Adipocyte (in vitro differentiated cells): ENCODE measurements at regions not wholly inside any gene's neighbourhood (a gene's known extent, or its start where the extent isn't known, plus 50 kb on each side); places are given as distances from the start of the nearest gene placed in this dataset.

Source experiments
- DNase-seq: peaks from one replicate; pipeline ENCODE4 v3.0.0-alpha.2; 2015; ENCODE audit warnings: low read depth
- H3K27me3 ChIP-seq: replicated peaks from 2 replicates; pipeline ENCODE4 v1.7.0; 2013; ENCODE audit warnings: mild to moderate bottlenecking, low read length, moderate library complexity; ENCODE audit not compliant: control insufficient read depth, insufficient read depth
- H3K36me3 ChIP-seq: 2 replicates; pipeline ENCODE4 v1.7.0; 2013; ENCODE audit warnings: low read length, mild to moderate bottlenecking, moderate library complexity; ENCODE audit not compliant: control insufficient read depth, insufficient read depth, severe bottlenecking
- H3K4me1 ChIP-seq: 2 replicates; pipeline ENCODE4 v1.7.0; 2013; ENCODE audit warnings: mild to moderate bottlenecking, low read length, moderate library complexity; ENCODE audit not compliant: control insufficient read depth, insufficient read depth
- H3K4me3 ChIP-seq: 2 replicates; pipeline ENCODE4 v1.7.0; 2013; ENCODE audit warnings: mild to moderate bottlenecking, low read length, moderate library complexity
- H3K9ac ChIP-seq: 2 replicates; pipeline ENCODE4 v1.7.0; 2013; ENCODE audit warnings: mild to moderate bottlenecking, low read length, moderate library complexity
- H3K9me3 ChIP-seq: 2 replicates; pipeline ENCODE4 v1.7.0; 2013; ENCODE audit warnings: mild to moderate bottlenecking, low read length, moderate library complexity; ENCODE audit not compliant: control insufficient read depth

DNA sequence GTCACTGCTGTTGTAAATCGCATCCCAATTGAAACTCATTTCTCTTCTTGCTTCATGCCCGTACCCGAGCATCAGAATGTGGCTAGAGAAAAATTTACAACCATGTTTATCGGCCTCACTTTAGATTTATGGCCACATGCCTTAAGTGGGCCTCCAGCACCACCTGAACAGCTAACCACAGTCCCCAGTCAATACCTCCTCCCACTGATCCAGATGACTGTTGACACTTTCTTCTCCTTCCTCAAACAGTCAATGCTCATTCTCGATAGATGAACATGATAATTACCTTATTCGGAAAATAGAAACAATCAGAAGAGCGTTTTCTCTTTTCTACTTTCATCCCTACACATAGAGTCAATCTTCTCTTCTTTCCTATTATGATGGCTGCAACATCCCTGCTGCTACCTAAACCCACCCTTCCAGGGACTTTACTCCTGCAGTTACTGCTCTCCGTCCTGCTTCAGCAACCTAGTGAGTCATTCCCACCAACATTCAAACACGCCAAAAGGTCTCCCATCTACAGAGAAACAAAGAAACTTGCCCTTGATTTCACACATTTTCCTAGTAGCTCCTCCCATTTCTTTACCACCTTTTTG is 416.3 kb upstream of the MAF start:
- Histone ChIP-seq H3K4me1 (no peaks in the 10 kb centered on the region), H3K27me3 (peaks cover 3% of the 10 kb centered on the region), H3K9ac (no peak overlapping the region), H3K9me3 (no peaks in the 10 kb centered on the region), H3K4me3 (no peak overlapping the region), H3K36me3 (no peaks in the 10 kb centered on the region)
- no peak for DNase-seq

- Histone ChIP-seq H3K9ac (no peak overlapping the region), H3K9me3 (no peaks in the 10 kb centered on the region), H3K4me3 (no peak overlapping the region), H3K27me3 (peaks cover 3% of the 10 kb centered on the region), H3K4me1 (no peaks in the 10 kb centered on the region), H3K36me3 (no peaks in the 10 kb centered on the region)
- DNase-seq = no peak
Measured at GRCh38 chr16:80015566-80015965, 415.0 kb upstream of the MAF start.

- no peak overlapping the region for H3K9ac ChIP-seq
- peak; percentile 13 for DNase-seq
- no peak overlapping the region for H3K4me3 ChIP-seq
- H3K27me3 ChIP-seq = peaks cover 6% of the 10 kb centered on the region
- no peaks in the 10 kb centered on the region for H3K36me3 ChIP-seq
- no peaks in the 10 kb centered on the region for H3K4me1 ChIP-seq
- no peaks in the 10 kb centered on the region for H3K9me3 ChIP-seq
Measured at GRCh38 chr16:80014241-80014939, 413.9 kb upstream of the MAF start.

GRCh38 chr16:80012586-80012985 is 412.0 kb upstream of the MAF start:
- no peaks in the 10 kb centered on the region for H3K4me1 ChIP-seq
- no peaks in the 10 kb centered on the region for H3K9me3 ChIP-seq
- H3K4me3 ChIP-seq = no peak overlapping the region

DNA sequence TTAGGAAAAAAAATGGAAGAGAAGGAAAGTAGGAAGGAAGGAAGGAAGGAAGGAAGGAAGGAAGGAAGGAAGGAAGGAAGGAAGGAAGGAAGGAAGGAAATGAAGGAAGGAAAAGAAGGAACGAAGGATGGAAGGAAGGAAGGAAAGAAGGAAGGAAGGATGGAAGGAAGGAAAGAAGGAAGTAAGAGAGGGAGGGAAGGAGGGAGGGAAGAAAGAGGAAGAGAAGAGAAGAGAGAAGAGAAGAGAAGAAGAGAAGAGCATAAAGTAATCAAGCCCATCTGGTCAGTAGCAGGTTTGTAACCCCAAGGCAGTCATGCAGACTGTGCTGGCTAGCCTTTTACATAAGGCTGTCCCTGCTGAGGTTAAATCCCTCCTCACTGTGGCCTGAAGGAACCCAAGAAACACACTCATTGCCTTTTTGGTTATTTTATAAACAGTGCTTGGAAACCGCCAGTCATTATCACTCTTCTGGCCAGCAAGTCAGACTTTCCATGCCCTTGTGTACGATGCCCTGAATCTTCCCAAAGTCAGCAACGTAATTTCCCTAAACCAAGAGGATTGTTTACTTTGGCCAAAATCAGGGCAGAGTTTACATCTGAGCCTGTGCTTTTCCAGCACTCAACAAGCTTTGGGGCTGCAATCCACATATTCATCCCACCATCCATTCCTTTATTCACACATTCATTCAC is 409.6 kb upstream of the MAF start:
- no peak for DNase-seq
- Histone ChIP-seq H3K9ac (no peak overlapping the region), H3K4me3 (no peak overlapping the region), H3K36me3 (no peaks in the 10 kb centered on the region), H3K4me1 (peaks cover 7% of the 10 kb centered on the region), H3K9me3 (no peaks in the 10 kb centered on the region), H3K27me3 (peaks cover 5% of the 10 kb centered on the region)

More at GRCh38 chr16:80012586-80012985, 412.0 kb upstream of the MAF start:
- H3K36me3 ChIP-seq = no peaks in the 10 kb centered on the region
- no peak for DNase-seq
- no peak overlapping the region for H3K9ac ChIP-seq
- peaks cover 8% of the 10 kb centered on the region for H3K27me3 ChIP-seq

DNA sequence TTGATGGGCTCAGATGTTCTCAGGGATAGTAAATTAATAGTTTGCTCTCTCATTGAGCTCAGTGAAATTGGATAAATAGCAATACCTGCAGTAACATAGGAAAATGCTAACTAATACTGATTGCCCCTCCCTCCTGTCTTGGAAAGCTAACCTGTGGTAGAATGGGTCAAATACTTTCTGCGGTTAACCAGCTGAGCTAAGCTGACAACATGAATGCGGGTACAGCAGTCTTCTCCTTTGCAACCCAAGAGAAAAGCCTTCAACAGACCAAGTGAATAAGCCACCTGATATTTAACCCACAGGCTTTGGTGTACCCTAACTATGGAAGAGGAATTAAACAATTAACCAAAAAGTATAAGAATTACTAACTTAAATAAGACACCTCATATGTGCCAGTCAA is 408.3 kb upstream of the MAF start:
- Histone ChIP-seq H3K9ac (no peak overlapping the region), H3K4me3 (no peak overlapping the region), H3K9me3 (peaks cover 5% of the 10 kb centered on the region), H3K27me3 (peaks cover 5% of the 10 kb centered on the region), H3K36me3 (no peaks in the 10 kb centered on the region), H3K4me1 (peaks cover 7% of the 10 kb centered on the region)
- DNase-seq = no peak

DNA sequence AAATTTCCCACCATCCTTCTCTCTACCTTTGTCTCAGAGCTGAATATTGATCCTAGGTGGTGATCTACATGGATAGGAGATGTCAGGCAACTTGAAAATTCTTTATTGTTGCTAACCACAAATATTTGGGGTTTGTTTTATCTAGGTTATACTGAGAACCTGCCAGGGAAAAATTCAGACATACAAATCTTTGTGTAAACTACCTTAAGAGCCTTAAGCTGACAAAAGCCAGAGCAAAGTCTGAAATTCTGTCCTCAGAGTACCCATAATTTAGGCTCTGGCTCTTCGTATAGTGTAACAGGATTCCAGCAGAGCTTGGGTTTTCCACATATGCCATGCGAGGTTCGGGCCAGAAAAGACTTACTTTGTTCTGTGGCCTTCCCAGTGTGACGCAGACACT is 406.7 kb upstream of the MAF start:
- DNase-seq = no peak
- H3K27me3 ChIP-seq = peaks cover 9% of the 10 kb centered on the region
- H3K9ac ChIP-seq = no peak overlapping the region
- H3K4me1 ChIP-seq = peaks cover 7% of the 10 kb centered on the region
- H3K9me3 ChIP-seq = peaks cover 7% of the 10 kb centered on the region
- H3K4me3 ChIP-seq = no peak overlapping the region
- no peaks in the 10 kb centered on the region for H3K36me3 ChIP-seq

DNA sequence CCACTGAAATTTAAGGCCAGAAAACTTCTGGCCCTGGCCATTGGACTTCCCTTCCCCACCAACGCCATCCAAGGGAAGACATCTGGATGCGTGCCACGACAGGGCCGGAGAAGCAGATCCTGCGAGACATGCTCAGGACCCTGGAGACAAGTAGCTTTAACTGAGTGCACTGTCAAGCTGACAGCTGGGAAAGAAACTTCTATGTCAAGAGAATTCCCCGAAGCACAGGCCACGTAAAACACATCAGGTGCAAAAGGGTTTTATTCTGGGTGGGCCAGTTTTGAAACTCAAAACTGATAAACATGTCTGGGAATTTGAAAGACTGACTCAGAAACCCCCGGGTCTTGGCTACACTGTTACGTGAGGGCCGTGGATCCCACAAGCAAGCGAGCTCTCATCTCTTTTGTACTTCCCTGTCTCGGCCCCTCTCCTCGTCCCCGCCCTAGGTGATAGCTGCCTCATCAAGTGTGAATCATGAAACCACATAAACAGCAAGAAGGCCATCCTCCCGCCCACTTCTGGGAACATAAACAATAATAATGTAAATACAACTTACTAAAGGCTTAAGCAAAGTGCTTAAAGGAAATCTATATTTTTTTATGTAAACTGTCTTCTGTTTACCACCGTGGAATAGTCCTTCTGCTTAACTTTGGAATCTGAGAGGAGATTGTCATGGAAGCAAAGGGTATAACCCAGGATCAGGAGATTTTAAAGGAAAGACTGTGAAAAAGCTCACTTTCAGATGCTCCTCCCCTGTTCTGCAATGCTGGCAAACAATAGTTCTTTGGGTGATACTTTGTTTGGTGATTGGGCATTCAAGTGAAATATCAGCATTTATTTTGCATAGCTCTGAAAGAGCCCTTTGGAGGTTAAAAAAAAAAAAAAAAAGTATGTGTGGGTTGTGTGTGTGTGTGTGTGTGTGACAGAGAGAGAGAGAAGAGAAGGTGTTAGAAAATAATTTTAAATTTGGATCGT is 406.0 kb upstream of the MAF start:
- H3K9ac ChIP-seq = no peak overlapping the region
- peak; percentile 34 for DNase-seq

GRCh38 chr16:80004113-80004512 is 403.6 kb upstream of the MAF start:
- no peak overlapping the region for H3K9ac ChIP-seq
- peaks cover 7% of the 10 kb centered on the region for H3K9me3 ChIP-seq
- no peak overlapping the region for H3K4me3 ChIP-seq
- peaks cover 9% of the 10 kb centered on the region for H3K27me3 ChIP-seq
- H3K4me1 ChIP-seq = peaks cover 7% of the 10 kb centered on the region
- no peak for DNase-seq
- H3K36me3 ChIP-seq = no peaks in the 10 kb centered on the region

More for the DNA sequence above, 406.0 kb upstream of the MAF start:
- peaks cover 9% of the 10 kb centered on the region for H3K27me3 ChIP-seq
- H3K9me3 ChIP-seq = peaks cover 7% of the 10 kb centered on the region
- H3K36me3 ChIP-seq = no peaks in the 10 kb centered on the region
- H3K4me3 ChIP-seq = no peak overlapping the region
- peaks cover 7% of the 10 kb centered on the region for H3K4me1 ChIP-seq

GRCh38 chr16:80002261-80002660 is 401.7 kb upstream of the MAF start:
- no peaks in the 10 kb centered on the region for H3K36me3 ChIP-seq
- no peak overlapping the region for H3K9ac ChIP-seq
- no peak overlapping the region for H3K4me3 ChIP-seq
- peaks cover 9% of the 10 kb centered on the region for H3K27me3 ChIP-seq
- peaks cover 7% of the 10 kb centered on the region for H3K9me3 ChIP-seq
- H3K4me1 ChIP-seq = peaks cover 7% of the 10 kb centered on the region
- DNase-seq = no peak

- Histone ChIP-seq H3K9me3 (no peaks in the 10 kb centered on the region), H3K4me1 (no peaks in the 10 kb centered on the region), H3K27me3 (peaks cover 9% of the 10 kb centered on the region), H3K9ac (no peak overlapping the region), H3K36me3 (no peaks in the 10 kb centered on the region), H3K4me3 (no peak overlapping the region)
- no peak for DNase-seq
Measured at GRCh38 chr16:79998143-79998542, 397.6 kb upstream of the MAF start.
